ENCODE measurements at regions not wholly inside any gene's neighbourhood (a gene's known extent, or its start where the extent isn't known, plus 50 kb on each side); places are given as distances from the start of the nearest gene placed in this dataset.

DNA sequence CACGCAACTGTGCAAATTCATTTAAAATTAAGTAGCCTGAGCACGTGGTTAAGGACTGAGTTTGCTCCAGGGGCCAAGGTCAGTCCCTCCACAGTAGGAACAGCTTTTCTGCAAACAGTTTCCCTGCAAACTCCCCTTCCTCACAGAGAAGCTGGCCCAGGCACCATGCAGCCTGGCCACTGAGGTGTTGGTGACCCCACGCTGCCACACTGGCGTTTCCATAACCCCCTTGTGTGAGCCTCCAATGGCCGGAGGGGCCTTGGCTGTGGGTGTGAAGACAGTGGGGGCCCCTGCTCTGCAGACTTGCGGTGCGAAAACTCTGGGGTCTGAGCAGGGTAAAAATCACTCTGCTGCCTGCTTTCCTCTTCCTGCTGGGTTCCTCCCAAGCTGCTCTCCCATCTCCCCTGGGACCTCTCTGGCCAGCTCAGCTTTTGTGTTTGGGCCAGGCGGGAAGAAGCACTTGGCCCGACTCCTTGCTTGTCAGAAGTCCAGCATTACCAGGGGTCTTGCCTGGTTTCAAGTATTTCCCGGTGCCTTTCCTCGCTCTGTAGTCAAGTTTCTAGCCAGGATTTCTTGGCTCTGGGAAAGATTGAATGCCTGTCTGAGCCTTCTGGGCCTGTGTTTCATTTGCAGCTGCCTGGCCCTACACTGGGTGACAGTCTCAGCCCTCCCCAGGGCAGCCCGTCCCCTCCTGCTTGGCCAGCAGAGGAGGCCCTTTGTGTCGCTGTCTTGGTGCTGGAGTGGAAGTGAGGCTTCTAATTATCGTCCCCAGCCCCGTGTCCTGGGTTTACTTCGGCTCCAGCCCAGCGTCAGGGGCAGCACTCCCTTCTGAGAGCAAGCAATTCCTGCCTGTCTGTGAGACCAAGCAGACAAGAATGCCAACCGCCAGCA lies 131.4 kb upstream of the SLC1A4 start:
- TF ChIP-seq, protein P1, sequence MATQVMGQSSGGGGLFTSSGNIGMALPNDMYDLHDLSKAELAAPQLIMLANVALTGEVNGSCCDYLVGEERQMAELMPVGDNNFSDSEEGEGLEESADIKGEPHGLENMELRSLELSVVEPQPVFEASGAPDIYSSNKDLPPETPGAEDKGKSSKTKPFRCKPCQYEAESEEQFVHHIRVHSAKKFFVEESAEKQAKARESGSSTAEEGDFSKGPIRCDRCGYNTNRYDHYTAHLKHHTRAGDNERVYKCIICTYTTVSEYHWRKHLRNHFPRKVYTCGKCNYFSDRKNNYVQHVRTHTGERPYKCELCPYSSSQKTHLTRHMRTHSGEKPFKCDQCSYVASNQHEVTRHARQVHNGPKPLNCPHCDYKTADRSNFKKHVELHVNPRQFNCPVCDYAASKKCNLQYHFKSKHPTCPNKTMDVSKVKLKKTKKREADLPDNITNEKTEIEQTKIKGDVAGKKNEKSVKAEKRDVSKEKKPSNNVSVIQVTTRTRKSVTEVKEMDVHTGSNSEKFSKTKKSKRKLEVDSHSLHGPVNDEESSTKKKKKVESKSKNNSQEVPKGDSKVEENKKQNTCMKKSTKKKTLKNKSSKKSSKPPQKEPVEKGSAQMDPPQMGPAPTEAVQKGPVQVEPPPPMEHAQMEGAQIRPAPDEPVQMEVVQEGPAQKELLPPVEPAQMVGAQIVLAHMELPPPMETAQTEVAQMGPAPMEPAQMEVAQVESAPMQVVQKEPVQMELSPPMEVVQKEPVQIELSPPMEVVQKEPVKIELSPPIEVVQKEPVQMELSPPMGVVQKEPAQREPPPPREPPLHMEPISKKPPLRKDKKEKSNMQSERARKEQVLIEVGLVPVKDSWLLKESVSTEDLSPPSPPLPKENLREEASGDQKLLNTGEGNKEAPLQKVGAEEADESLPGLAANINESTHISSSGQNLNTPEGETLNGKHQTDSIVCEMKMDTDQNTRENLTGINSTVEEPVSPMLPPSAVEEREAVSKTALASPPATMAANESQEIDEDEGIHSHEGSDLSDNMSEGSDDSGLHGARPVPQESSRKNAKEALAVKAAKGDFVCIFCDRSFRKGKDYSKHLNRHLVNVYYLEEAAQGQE (IDR thresholded peaks at IDR 0.05; ENCODE audit: low read depth, low read length): 0 out of 2 replicates have a peak, but pooled peaks have one; percentile 16
- TF ChIP-seq TAF1 (IDR thresholded peaks at IDR 0.05; ENCODE audit: borderline replicate concordance, low read depth, low read length): no peak
- TF ChIP-seq CTCF (IDR thresholded peaks at IDR 0.05): no peak
- no peak for TF ChIP-seq MEF2A (IDR thresholded peaks at IDR 0.05; ENCODE audit: borderline replicate concordance, low read depth)
